MM.1S (cell line): ENCODE measurements at regions not wholly inside any gene's neighbourhood (a gene's known extent, or its start where the extent isn't known, plus 50 kb on each side); places are given as distances from the start of the nearest gene placed in this dataset.

Experiments used
- DNase-seq: peaks from one replicate; pipeline ENCODE4 v3.0.0-alpha.2; 2015
- H2AFZ ChIP-seq: fragments of 300-600 bp; sonication (generic); 2 replicates; pipeline ENCODE4 v1.6.0; 2016; ENCODE audit warnings: antibody characterized with exemption, low read length
- H3F3A ChIP-seq: fragments of 300-600 bp; sonication (generic); 2 replicates; pipeline ENCODE4 v1.6.1; 2016; ENCODE audit warnings: mild to moderate bottlenecking, antibody characterized with exemption, low read length, moderate library complexity, mixed read lengths; ENCODE audit not compliant: insufficient read depth
- H3K27ac ChIP-seq: fragments of 300-600 bp; sonication (generic); 2 replicates; pipeline ENCODE4 v1.5.1; 2016; ENCODE audit warnings: mild to moderate bottlenecking, low read length
- H3K27me3 ChIP-seq: fragments of 300-600 bp; sonication (generic); replicated peaks from 2 replicates; pipeline ENCODE4 v1.6.0; 2016; ENCODE audit warnings: low read length; ENCODE audit not compliant: insufficient read depth
- H3K36me3 ChIP-seq: fragments of 300-600 bp; sonication (generic); replicated peaks from 2 replicates; pipeline ENCODE4 v1.6.1; 2016; ENCODE audit warnings: mild to moderate bottlenecking, low read length, mixed read lengths; ENCODE audit not compliant: insufficient read depth
- H3K4me1 ChIP-seq: fragments of 300-600 bp; sonication (generic); 2 replicates; pipeline ENCODE4 v1.6.1; 2016; ENCODE audit warnings: low read length, mixed read lengths
- H3K4me2 ChIP-seq: fragments of 300-600 bp; sonication (generic); 2 replicates; pipeline ENCODE4 v1.6.0; 2016; ENCODE audit warnings: low read depth, low read length
- H3K4me3 ChIP-seq: fragments of 300-600 bp; sonication (generic); 2 replicates; pipeline ENCODE4 v1.5.1; 2016; ENCODE audit warnings: low read length, mixed read lengths
- H3K79me2 ChIP-seq: fragments of 300-600 bp; sonication (generic); 2 replicates; pipeline ENCODE4 v1.6.1; 2016; ENCODE audit warnings: mixed run types, low read length, mixed read lengths
- H3K9ac ChIP-seq: fragments of 300-600 bp; sonication (generic); 2 replicates; pipeline ENCODE4 v1.6.1; 2016; ENCODE audit warnings: low read length, mixed read lengths
- H3K9me2 ChIP-seq: fragments of 300-600 bp; sonication (generic); replicated peaks from 2 replicates; pipeline ENCODE4 v1.6.1; 2016; ENCODE audit warnings: mild to moderate bottlenecking, low read length, mixed read lengths; ENCODE audit not compliant: insufficient read depth
- H3K9me3 ChIP-seq: fragments of 300-600 bp; sonication (generic); replicated peaks from 2 replicates; pipeline ENCODE4 v1.6.1; 2016; ENCODE audit warnings: mild to moderate bottlenecking, low read length, mixed read lengths; ENCODE audit not compliant: insufficient read depth
- H4K20me1 ChIP-seq: fragments of 300-600 bp; sonication (generic); 2 replicates; pipeline ENCODE4 v1.6.1; 2016; ENCODE audit warnings: mild to moderate bottlenecking, low read length, moderate library complexity, mixed read lengths; ENCODE audit not compliant: insufficient read depth
- CTCF ChIP-seq: fragments of 300-600 bp; sonication (generic); IDR thresholded peaks from 2 replicates; pipeline ENCODE4 v1.5.1; 2016; ENCODE audit warnings: antibody characterized with exemption, low read length, mixed read lengths
- EZH2 ChIP-seq: fragments of 300-600 bp; sonication (generic); optimal IDR thresholded peaks from 2 replicates; pipeline ENCODE3; 2017; ENCODE audit warnings: low read depth, mild to moderate bottlenecking, antibody characterized with exemption, low read length, mixed read lengths
- EZH2phosphoT487 ChIP-seq: fragments of 300-600 bp; sonication (generic); IDR thresholded peaks from 2 replicates; pipeline ENCODE4 v1.6.1; 2018; ENCODE audit warnings: antibody characterized with exemption, low read length

- Histone ChIP-seq H3K9me2 (no peaks in the 10 kb centered on the region), H3K9ac (no peak overlapping the region), H2AFZ (no peak overlapping the region), H3F3A (no peaks in the 10 kb centered on the region), H4K20me1 (no peaks in the 10 kb centered on the region), H3K79me2 (no peaks in the 10 kb centered on the region), H3K27me3 (peaks cover 49% of the 10 kb centered on the region), H3K4me3 (no peak overlapping the region), H3K36me3 (no peaks in the 10 kb centered on the region), H3K27ac (no peak overlapping the region), H3K9me3 (no peaks in the 10 kb centered on the region), H3K4me1 (no peaks in the 10 kb centered on the region), H3K4me2 (no peak overlapping the region)
- TF ChIP-seq CTCF (no peak), EZH2phosphoT487 (no peak), EZH2 (no peak)
- DNase-seq: no peak
These were observed 307.3 kb downstream of the PTPRU start for GRCh38 chr1:29543586-29543985.

GRCh38 chr1:29542548-29542947, 306.2 kb downstream of the PTPRU start:
- DNase-seq: no peak
- peaks cover 52% of the 10 kb centered on the region for H3K27me3 ChIP-seq

GRCh38 chr1:29541631-29542030, 305.3 kb downstream of the PTPRU start:
- TF ChIP-seq CTCF (no peak), EZH2 (no peak), EZH2phosphoT487 (no peak)
- Histone ChIP-seq H3K9me3 (no peaks in the 10 kb centered on the region), H2AFZ (no peak overlapping the region), H3K36me3 (no peaks in the 10 kb centered on the region), H3K9ac (no peak overlapping the region), H3K4me1 (no peaks in the 10 kb centered on the region), H3K27ac (no peak overlapping the region), H3K79me2 (no peaks in the 10 kb centered on the region), H3K4me2 (no peak overlapping the region), H3K4me3 (no peak overlapping the region), H3K9me2 (no peaks in the 10 kb centered on the region), H4K20me1 (no peaks in the 10 kb centered on the region), H3F3A (no peaks in the 10 kb centered on the region), H3K27me3 (peaks cover 60% of the 10 kb centered on the region)
- no peak for DNase-seq

More at GRCh38 chr1:29542548-29542947, 306.2 kb downstream of the PTPRU start:
- Histone ChIP-seq H3F3A (no peaks in the 10 kb centered on the region), H3K79me2 (no peaks in the 10 kb centered on the region), H3K4me1 (no peaks in the 10 kb centered on the region), H3K4me2 (no peak overlapping the region), H3K9me3 (no peaks in the 10 kb centered on the region), H3K9me2 (no peaks in the 10 kb centered on the region), H3K9ac (no peak overlapping the region), H3K27ac (no peak overlapping the region), H3K4me3 (no peak overlapping the region), H3K36me3 (no peaks in the 10 kb centered on the region), H4K20me1 (no peaks in the 10 kb centered on the region), H2AFZ (no peak overlapping the region)
- TF ChIP-seq EZH2phosphoT487 (no peak), CTCF (no peak), EZH2 (no peak)
